ENCODE measurements at regions not wholly inside any gene's neighbourhood (a gene's known extent, or its start where the extent isn't known, plus 50 kb on each side); places are given as distances from the start of the nearest gene placed in this dataset.
"Not testable (repeated sequence)": the region's sequence is repeated elsewhere in the genome, so short reads cannot be mapped to it uniquely, and the experiment has no call there.

DNA sequence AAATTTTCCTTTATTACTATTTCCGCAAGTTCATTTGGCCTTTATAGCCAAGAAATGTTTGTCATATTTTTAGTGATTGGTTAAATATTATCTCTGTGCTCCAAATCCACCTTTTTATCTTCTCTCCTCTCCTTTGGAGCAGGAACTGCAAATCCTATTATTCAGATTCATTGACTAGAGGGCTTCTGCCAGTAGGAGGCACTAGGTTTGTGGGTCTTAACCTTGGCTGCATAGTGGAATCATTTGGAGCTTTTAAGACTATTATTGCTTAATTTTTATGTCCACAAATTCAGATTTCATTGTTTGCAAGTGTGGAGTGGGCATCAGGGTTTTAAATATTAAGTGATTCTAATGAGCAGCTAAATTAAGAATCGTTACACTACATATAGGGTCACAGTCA lies 75.3 kb upstream of the SYT10 start:
- no peak overlapping the region for H3K27ac ChIP-seq
- H3K4me3 ChIP-seq: no peak overlapping the region
- TF ChIP-seq, protein P1, sequence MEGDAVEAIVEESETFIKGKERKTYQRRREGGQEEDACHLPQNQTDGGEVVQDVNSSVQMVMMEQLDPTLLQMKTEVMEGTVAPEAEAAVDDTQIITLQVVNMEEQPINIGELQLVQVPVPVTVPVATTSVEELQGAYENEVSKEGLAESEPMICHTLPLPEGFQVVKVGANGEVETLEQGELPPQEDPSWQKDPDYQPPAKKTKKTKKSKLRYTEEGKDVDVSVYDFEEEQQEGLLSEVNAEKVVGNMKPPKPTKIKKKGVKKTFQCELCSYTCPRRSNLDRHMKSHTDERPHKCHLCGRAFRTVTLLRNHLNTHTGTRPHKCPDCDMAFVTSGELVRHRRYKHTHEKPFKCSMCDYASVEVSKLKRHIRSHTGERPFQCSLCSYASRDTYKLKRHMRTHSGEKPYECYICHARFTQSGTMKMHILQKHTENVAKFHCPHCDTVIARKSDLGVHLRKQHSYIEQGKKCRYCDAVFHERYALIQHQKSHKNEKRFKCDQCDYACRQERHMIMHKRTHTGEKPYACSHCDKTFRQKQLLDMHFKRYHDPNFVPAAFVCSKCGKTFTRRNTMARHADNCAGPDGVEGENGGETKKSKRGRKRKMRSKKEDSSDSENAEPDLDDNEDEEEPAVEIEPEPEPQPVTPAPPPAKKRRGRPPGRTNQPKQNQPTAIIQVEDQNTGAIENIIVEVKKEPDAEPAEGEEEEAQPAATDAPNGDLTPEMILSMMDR (IDR thresholded peaks at IDR 0.05): no peak
- no peak for DNase-seq (ENCODE audit: low spot score)

DNA sequence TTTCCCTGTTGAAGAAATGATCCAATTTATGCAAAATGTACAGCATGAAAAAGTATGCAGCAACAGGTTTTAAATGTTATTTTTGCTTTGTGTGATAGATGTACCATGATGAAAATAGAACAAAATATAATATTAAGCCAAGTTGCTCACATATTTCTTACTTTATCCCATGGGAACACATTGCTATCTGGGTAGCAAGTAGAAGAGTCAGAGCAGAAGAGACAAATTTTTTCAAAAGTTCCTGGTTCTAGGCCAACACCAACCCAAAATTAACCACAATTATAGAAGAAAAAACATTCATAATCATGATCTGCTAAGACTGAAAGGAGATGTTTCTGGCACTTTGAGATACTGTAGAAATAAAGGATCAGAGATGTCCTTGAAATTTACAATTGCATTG lies 79.9 kb upstream of the SYT10 start:
- H3K27ac ChIP-seq: no peak overlapping the region
- H3K4me3 ChIP-seq: no peak overlapping the region
- DNase-seq (ENCODE audit: low spot score): no peak
- TF ChIP-seq, protein P1 (IDR thresholded peaks at IDR 0.05): no peak

DNA sequence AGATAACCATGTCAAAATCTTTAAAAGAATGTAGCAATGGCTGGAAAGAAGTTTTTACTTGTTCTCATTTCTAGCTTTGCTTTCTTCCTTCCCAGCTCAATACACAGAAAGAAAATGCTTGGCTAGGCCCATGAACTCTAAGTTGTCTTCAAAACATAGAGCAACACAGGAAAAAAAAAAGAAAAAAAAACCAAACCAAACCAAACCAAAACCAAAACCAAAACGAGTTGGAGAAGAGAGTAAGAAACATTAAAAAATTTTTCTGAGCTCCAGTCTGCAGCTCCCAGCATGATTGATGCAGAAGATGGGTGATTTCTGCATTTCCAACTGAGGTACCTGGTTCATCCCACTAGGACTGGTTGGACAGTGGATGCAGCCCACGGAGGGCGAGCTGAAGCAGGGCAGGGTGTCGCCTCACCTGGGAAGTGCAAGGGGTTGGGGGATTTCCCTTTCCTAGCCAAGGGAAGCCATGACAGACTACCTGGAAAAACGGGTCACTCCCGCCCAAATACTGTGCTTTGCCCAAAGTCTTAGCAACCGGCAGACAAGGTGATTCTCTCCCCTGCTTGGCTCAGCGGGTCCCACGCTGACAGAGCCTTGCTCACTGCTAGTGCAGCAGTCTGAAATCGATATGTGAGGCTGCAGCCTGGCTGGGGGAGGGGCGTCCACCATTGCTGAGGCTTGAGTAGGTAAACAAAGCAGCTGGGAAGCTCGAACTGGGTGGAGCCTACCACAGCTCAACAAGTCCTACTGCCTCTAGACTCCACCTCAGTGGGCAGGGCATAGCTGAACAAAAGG lies 81.1 kb upstream of the SYT10 start:
- DNase-seq (ENCODE audit: low spot score); H3K4me3 ChIP-seq: not testable (repeated sequence)

DNA sequence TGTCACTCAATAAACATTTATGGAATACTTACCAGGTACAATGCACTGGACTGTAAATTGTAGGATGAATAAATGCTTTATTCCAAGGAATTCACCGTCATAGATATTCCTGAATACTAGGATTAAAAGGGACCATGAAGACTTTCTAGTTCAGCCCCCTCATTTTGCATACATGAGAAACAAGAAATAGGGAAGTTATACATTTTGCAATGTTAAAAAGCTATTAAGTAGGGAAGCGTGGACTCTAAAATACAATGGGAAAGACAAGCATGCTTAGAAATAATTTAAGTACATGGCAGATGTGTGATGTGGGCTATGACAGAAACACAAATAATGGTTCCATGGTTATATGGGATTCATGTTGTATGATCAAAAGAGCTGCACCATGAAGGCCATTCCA lies 89.4 kb upstream of the SYT10 start:
- H3K27ac ChIP-seq: no peak overlapping the region
- TF ChIP-seq, protein P1 (IDR thresholded peaks at IDR 0.05): no peak
- no peak for DNase-seq (ENCODE audit: low spot score)
- H3K4me3 ChIP-seq: no peak overlapping the region

More for the DNA sequence above, 81.1 kb upstream of the SYT10 start:
- H3K27ac ChIP-seq: not testable (repeated sequence)

DNA sequence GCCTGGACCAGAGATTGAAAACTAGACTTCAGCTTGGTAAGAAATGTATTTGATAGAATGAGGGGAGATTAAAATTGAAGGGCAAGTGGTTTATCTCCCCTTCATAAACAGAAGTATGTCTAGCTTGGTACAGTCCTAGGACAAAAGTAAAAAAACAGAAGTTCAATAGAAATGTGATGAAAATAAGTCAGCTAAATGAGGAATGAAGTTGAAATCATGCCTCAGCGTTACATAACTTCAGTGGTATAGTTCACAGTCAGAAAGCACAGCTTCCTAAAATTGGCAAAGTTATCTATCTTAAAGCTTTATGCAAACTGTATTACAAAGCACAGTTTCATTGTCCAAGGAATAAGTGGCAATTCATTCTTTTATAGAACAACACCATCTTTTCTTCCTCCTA lies 90.2 kb upstream of the SYT10 start:
- no peak for DNase-seq (ENCODE audit: low spot score)
- TF ChIP-seq, protein P1 (IDR thresholded peaks at IDR 0.05): no peak
- no peak overlapping the region for H3K4me3 ChIP-seq
- H3K27ac ChIP-seq: no peak overlapping the region

DNA sequence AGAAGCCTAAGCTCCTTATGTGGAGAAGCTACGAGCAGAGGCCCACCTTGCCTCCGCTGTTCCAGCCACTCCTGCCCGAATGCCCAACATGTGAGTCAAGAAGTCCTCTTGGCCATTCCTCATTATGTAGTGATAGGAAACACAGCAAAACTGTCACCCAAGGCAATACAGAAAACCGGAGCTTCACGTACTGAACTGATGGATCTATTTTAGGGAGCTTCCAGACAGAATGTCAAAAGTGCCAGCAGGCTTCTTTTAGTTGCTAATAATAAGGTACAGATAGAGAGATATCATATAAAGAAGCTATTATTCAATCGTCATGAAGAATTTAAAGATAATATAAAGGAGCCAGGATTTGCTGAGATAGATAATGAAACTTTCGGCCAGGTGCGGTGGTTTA lies 91.6 kb upstream of the SYT10 start:
- Histone ChIP-seq H3K4me3 (no peak overlapping the region), H3K27ac (no peak overlapping the region)
- TF ChIP-seq, protein P1 (IDR thresholded peaks at IDR 0.05): no peak
- no peak for DNase-seq (ENCODE audit: low spot score)

DNA sequence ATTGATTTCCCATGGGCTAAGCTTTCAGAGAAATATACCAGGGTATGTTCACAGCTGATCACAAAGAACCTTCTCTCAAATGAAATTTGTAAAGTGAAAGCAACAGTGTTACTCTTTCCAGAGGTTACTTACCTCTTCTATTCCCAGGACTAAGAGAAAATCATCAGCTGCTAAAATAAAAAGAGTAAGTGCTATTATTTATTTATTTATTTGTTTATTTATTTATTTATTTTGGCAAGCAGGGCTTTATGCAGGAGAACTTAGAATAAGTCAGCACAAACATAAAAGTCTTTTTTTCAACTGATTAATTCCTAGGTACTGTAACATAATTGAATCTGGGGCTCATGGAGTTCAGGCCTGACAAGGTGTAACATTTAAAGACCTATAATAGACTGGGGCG lies 93.9 kb upstream of the SYT10 start:
- Histone ChIP-seq H3K4me3 (no peak overlapping the region), H3K27ac (no peak overlapping the region)
- TF ChIP-seq, protein P1 (IDR thresholded peaks at IDR 0.05): no peak
- no peak for DNase-seq (ENCODE audit: low spot score)
